ENCODE measurements at regions not wholly inside any gene's neighbourhood (a gene's known extent, or its start where the extent isn't known, plus 50 kb on each side); places are given as distances from the start of the nearest gene placed in this dataset.
"Not testable (repeated sequence)": the region's sequence is repeated elsewhere in the genome, so short reads cannot be mapped to it uniquely, and the experiment has no call there.

DNA sequence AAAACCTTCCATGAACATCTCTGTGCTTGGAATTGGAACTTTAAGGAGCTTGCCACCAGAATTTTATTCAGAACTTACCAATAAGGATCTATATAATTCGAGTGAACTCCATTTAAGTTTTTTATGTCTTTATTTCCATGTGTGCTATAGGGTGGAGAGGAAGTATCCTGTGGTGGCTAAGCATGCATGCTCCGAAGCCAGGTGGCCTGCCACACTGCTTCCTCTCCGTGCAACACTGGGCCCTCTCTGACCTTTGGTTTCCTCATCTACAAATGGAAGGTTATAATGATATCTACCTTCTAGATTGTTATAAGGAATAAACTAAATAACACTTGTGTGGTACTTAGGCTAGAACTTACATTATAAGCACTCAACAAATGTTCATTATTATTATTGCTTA is 382.1 kb downstream of the PTPRC start:
- Histone ChIP-seq H3K4me3 (replicated peaks in 1 of 3) (no peak overlapping the region), H3K4me1 (no peaks in the 10 kb centered on the region), H3K27me3 (no peaks in the 10 kb centered on the region), H3K36me3 (no peaks in the 10 kb centered on the region), H3K9me3 (no peaks in the 10 kb centered on the region), H3K27ac (no peak overlapping the region)
- intact Hi-C loops (cut with DNase I), result no loop called here
- 72 to 80% methylated on average over 3 of the region's 3 CpGs for WGBS, 2 donors
- no peak for DNase-seq
- no peak for TF ChIP-seq POLR2A (IDR thresholded peaks at IDR 0.05)
- no peak for TF ChIP-seq CTCF (IDR thresholded peaks at IDR 0.05)

DNA sequence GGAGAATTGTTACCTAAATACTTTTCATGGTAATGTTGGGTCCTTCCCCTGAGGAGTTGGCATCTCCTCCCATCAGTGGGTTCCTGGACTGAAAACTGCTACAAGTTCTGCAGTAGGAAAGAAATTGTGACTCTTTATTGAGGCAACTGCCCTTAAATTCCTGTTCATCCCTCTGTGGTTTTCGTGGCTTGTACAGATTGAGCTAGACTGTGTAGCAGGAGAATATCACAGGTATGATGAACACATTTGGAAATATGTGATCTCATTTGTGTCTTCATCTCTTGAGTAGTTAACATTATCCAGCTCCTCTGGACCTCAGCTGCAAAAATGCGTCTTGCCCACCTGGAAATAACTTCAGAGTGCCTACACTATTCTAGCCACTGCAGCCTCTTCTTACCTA is 390.6 kb downstream of the PTPRC start:
- Histone ChIP-seq H3K27ac (no peak overlapping the region), H3K9me3 (no peaks in the 10 kb centered on the region), H3K4me1 (no peaks in the 10 kb centered on the region), H3K27me3 (no peaks in the 10 kb centered on the region), H3K36me3 (no peaks in the 10 kb centered on the region), H3K4me3 (replicated peaks in 1 of 3) (no peak overlapping the region)
- WGBS, 2 donors, result 88 to 96% methylated on average over 2 of the region's 2 CpGs
- intact Hi-C loops (cut with DNase I), result no loop called here
- no peak for TF ChIP-seq POLR2A (IDR thresholded peaks at IDR 0.05)
- no peak for TF ChIP-seq CTCF (IDR thresholded peaks at IDR 0.05)
- DNase-seq, result no peak

- H3K4me1 ChIP-seq, result no peaks in the 10 kb centered on the region
- H3K27me3 ChIP-seq, result no peaks in the 10 kb centered on the region
- no peaks in the 10 kb centered on the region for H3K9me3 ChIP-seq
- no peak overlapping the region for H3K4me3 ChIP-seq (replicated peaks in 1 of 3)
- 85 to 93% methylated on average over 2 of the region's 2 CpGs for WGBS, 2 donors
- H3K27ac ChIP-seq, result no peak overlapping the region
- TF ChIP-seq CTCF (IDR thresholded peaks at IDR 0.05) (no peak), POLR2A (IDR thresholded peaks at IDR 0.05) (no peak)
- intact Hi-C loops (cut with DNase I), result no loop called here
- DNase-seq, result no peak
- H3K36me3 ChIP-seq, result no peaks in the 10 kb centered on the region
These were observed 391.0 kb downstream of the PTPRC start for GRCh38 chr1:199029855-199030254.

- H3K4me3 ChIP-seq (replicated peaks in 1 of 3); H3K27me3 ChIP-seq; H3K4me1 ChIP-seq; H3K9me3 ChIP-seq; H3K36me3 ChIP-seq; intact Hi-C loops (cut with DNase I); H3K27ac ChIP-seq; DNase-seq: not testable (repeated sequence)
- 93 to 97% methylated on average over 2 of the region's 2 CpGs for WGBS, 2 donors
These were observed 391.7 kb downstream of the PTPRC start for GRCh38 chr1:199030541-199030940.

DNA sequence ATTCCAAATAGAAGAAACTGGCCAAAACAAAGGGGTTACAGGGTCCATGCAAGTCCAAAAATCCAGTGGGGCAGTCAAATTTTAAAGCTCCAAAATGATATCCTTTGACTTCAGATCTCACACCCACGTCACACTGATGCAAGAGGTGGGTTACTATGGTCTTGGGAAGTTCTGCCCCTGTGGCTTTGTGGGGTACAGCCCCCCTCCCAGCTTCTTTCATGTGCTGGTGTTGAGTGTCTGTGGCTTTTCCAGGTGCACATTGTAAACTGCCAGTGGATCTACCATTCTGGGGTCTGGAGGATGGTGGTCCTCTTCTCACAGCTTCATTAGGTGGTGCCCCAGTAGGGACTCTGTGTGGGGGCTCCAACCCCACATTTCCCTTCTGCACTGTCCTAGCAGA is 392.3 kb downstream of the PTPRC start:
- H3K4me1 ChIP-seq; H3K9me3 ChIP-seq; intact Hi-C loops (cut with DNase I); DNase-seq; H3K36me3 ChIP-seq; H3K27me3 ChIP-seq; H3K27ac ChIP-seq; H3K4me3 ChIP-seq (replicated peaks in 1 of 3): not testable (repeated sequence)
- 80 to 100% methylated on average over 1 of the region's 1 CpG for WGBS, 2 donors

GRCh38 chr1:199032479-199032878 is 393.6 kb downstream of the PTPRC start:
- H3K9me3 ChIP-seq; H3K36me3 ChIP-seq; H3K27me3 ChIP-seq; DNase-seq; H3K4me1 ChIP-seq; intact Hi-C loops (cut with DNase I); H3K27ac ChIP-seq; H3K4me3 ChIP-seq (replicated peaks in 1 of 3): not testable (repeated sequence)
- WGBS, 2 donors, result 92 to 96% methylated on average over 3 of the region's 3 CpGs

DNA sequence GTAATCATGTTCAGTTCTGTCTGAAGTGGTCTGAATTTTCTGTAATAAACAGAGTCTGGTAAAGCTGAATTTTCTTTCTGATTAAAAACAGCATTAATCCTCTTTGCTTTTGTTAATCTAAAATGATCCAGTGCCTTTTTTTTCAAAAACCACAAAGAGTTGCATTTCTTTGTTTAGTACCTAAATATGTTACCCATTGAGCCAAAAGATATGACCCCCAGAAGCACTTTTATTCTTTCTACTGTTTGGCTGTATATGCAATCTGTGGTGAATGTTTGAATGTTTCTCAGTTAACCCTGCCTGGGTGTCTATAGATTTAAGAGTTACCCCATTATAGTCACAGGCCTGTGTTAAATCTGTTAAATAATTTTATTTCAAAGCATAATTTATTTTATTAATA is 394.8 kb downstream of the PTPRC start:
- Histone ChIP-seq H3K36me3 (no peaks in the 10 kb centered on the region), H3K4me1 (no peaks in the 10 kb centered on the region), H3K27ac (no peak overlapping the region), H3K9me3 (no peaks in the 10 kb centered on the region), H3K27me3 (no peaks in the 10 kb centered on the region), H3K4me3 (replicated peaks in 1 of 3) (no peak overlapping the region)
- DNase-seq, result no peak
- TF ChIP-seq POLR2A (IDR thresholded peaks at IDR 0.05) (no peak), CTCF (IDR thresholded peaks at IDR 0.05) (no peak)
- intact Hi-C loops (cut with DNase I), result no loop called here

All from thyroid gland (tissue), 4 donors.